Ascending aorta (tissue), 2 donors: ENCODE measurements at regions not wholly inside any gene's neighbourhood (a gene's known extent, or its start where the extent isn't known, plus 50 kb on each side); places are given as distances from the start of the nearest gene placed in this dataset.

ENCODE experiments used
- DNase-seq, 2 donors: peaks; one replicate each; pipeline ENCODE4 v3.0.0-alpha.2; 2019; ENCODE audit warnings: low spot score in 2 of 2
- H3K27ac ChIP-seq, 2 donors: fragments of 200-600 bp; sonication (generic); one replicate each; pipeline ENCODE4 v1.5.1; 2016 to 2017; ENCODE audit warnings: mild to moderate bottlenecking in 1 of 2
- H3K27me3 ChIP-seq: fragments of 200-600 bp; sonication (generic); one replicate; pipeline ENCODE4 v1.5.1; 2017
- H3K36me3 ChIP-seq, 2 donors: fragments of 200-600 bp; sonication (generic); one replicate each; pipeline ENCODE4 v1.5.1; 2016
- H3K4me1 ChIP-seq, 2 donors: fragments of 200-600 bp; sonication (generic); one replicate each; pipeline ENCODE4 v1.5.1; 2016 to 2017; ENCODE audit warnings: mild to moderate bottlenecking in 1 of 2
- H3K4me3 ChIP-seq, 2 donors: fragments of 200-600 bp; sonication (generic); one replicate each; pipeline ENCODE4 v1.5.1; 2016 to 2017; ENCODE audit warnings: mild to moderate bottlenecking in 1 of 2
- H3K9me3 ChIP-seq, 2 donors: fragments of 200-600 bp; sonication (generic); one replicate each; pipeline ENCODE4 v1.5.1; 2016
- intact Hi-C: fragments of 100-400 bp; cut with DNase I; formaldehyde crosslinking; loops from one replicate; pipeline ENCODE4 v1.15.1; 2023
- TF ChIP-seq, protein P1 (sequence below), 3 experiments: fragments of 200-600 bp in 2 of 3; fragments of 450-650 bp in 1 of 3; sonication (generic) in 2 of 3; IDR thresholded peaks; one replicate each; pipeline ENCODE4 v1.5.1; 2016 to 2019; ENCODE audit warnings: antibody characterized with exemption in 3 of 3, mild to moderate bottlenecking in 1 of 3, moderate library complexity in 1 of 3

DNA sequence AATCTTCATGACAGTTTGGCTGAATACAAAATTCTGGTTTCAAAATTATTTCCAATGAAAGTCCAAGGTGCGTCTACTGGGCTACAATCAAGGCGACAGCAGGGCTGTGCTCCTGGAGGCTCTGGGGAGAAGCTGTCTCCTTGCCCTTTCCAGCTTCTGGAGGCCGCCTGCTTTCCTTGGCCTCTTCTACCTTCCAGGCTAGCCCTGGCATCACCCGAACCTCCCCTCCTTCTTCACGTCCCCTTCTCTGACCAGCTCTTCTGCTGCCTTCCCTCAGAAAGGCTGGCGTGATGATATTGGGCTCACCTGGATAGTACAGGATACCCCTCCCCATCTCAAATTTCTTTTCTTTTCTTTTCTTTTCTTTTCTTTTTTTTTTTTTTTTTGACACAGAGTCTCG, 115.5 kb downstream of the KCNF1 start:
- TF ChIP-seq, protein P1, sequence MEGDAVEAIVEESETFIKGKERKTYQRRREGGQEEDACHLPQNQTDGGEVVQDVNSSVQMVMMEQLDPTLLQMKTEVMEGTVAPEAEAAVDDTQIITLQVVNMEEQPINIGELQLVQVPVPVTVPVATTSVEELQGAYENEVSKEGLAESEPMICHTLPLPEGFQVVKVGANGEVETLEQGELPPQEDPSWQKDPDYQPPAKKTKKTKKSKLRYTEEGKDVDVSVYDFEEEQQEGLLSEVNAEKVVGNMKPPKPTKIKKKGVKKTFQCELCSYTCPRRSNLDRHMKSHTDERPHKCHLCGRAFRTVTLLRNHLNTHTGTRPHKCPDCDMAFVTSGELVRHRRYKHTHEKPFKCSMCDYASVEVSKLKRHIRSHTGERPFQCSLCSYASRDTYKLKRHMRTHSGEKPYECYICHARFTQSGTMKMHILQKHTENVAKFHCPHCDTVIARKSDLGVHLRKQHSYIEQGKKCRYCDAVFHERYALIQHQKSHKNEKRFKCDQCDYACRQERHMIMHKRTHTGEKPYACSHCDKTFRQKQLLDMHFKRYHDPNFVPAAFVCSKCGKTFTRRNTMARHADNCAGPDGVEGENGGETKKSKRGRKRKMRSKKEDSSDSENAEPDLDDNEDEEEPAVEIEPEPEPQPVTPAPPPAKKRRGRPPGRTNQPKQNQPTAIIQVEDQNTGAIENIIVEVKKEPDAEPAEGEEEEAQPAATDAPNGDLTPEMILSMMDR (IDR thresholded peaks at IDR 0.05), result no peak
- Histone ChIP-seq H3K36me3 (no peaks in the 10 kb centered on the region), H3K4me3 (no peak overlapping the region), H3K4me1 (no peaks in the 10 kb centered on the region), H3K9me3 (no peaks in the 10 kb centered on the region), H3K27ac (no peak overlapping the region), H3K27me3 (no peaks in the 10 kb centered on the region)
- no peak for DNase-seq
- intact Hi-C loops, result no loop called here

DNA sequence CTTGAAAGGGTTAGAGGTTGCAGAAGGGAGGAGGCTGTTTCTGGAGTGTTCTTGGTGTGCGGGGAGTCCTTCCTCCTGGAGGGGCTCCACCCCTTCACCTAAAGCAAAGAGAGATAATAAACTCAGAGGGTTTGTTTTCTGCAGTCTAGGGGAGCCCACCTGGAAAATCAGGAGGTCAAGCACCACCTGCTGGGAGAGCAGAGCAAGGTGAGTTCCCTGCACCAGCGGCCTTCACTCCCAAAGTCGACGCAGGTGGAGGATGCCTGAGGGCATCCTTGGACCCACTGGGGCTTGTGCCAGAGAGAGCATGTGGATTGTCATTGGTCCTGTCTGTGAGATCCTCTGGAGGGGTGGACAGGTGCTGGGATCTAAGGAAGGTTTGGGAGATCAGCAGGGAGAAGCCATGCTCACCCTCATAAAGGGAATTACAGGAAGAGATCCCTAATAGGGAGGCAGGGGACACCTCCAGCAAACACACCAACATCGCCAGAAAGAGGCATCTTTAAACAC, 116.7 kb downstream of the KCNF1 start:
- peaks cover 0 to under 1% of the 10 kb centered on the region in 2 donors for H3K9me3 ChIP-seq
- intact Hi-C loops, result no loop called here

DNA sequence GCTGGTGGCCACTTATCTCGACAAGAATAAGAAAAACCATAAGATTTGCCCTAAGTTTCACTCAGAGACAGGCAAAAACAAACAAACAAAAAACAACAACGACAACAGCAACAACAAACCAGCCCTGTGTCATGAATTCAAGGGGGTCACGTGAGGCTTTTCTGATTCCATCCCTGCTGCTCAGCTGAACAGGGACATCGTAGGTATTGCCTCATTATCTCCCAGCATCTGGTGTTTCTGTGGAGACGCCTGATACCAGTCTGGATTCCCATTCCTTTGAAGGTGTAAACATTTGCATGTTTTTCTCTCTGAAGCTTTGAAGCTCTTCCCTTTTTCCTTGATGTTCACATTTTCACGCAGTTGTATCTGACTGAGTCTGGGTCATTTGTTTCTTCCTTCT, 117.4 kb downstream of the KCNF1 start:
- DNase-seq, result no peak
- no peaks in the 10 kb centered on the region for H3K36me3 ChIP-seq
- TF ChIP-seq, protein P1 (IDR thresholded peaks at IDR 0.05), result no peak
- no peaks in the 10 kb centered on the region for H3K27me3 ChIP-seq
- no peaks in the 10 kb centered on the region for H3K4me1 ChIP-seq
- intact Hi-C loops, result no loop called here
- no peak overlapping the region for H3K4me3 ChIP-seq
- peaks cover 0 to 4% of the 10 kb centered on the region in 2 donors for H3K9me3 ChIP-seq
- H3K27ac ChIP-seq, result no peak overlapping the region

More for the DNA sequence above, 116.7 kb downstream of the KCNF1 start:
- H3K27me3 ChIP-seq, result no peaks in the 10 kb centered on the region
- no peak overlapping the region for H3K27ac ChIP-seq
- no peak for DNase-seq
- H3K4me1 ChIP-seq, result no peaks in the 10 kb centered on the region
- H3K4me3 ChIP-seq, result no peak overlapping the region
- TF ChIP-seq, protein P1 (IDR thresholded peaks at IDR 0.05), result no peak
- H3K36me3 ChIP-seq, result no peaks in the 10 kb centered on the region

DNA sequence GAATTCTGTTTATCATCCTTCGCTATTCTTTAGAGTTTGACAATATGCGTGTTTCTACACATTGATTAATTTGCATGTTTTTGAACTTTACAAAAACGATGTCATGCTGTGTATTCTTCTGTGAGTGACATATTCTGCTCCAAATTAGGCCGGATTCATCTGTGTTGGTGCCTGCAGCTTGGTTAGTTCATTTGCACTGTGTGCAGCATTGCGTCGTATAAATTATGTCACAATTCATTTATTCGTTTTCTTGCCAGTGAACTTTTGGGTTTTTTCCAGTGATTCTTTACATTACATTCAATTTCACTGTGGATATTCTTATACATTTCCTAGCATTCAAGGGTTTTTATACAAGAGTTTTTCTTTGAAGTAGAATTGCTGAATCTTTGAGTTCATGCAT, 118.3 kb downstream of the KCNF1 start:
- DNase-seq, result no peak
- Histone ChIP-seq H3K4me1 (no peaks in the 10 kb centered on the region), H3K27ac (no peak overlapping the region), H3K27me3 (no peaks in the 10 kb centered on the region), H3K4me3 (no peak overlapping the region), H3K9me3 (peaks cover 0 to 4% of the 10 kb centered on the region in 2 donors), H3K36me3 (no peaks in the 10 kb centered on the region)
- intact Hi-C loops, result no loop called here
- TF ChIP-seq, protein P1 (IDR thresholded peaks at IDR 0.05), result no peak

DNA sequence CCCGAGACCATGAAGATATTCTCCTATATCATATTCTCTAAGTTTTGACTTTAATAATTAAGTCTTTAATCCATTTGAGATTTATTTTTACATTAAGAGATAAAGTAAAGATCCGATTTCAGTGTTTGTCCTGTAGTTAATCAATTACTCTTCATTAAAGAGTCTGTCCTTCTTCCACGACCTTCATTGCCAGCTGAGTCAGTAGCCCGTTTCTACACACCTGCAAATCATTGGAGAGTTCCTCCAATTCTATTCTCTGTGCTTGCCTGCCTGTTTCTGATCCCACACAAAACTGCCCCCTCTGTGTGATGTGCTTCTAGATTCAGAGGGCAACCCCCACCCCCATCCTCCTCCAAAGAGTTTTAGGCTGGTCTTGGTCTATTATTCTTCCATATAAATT, 119.2 kb downstream of the KCNF1 start:
- TF ChIP-seq, protein P1 (IDR thresholded peaks at IDR 0.05), result no peak

DNA sequence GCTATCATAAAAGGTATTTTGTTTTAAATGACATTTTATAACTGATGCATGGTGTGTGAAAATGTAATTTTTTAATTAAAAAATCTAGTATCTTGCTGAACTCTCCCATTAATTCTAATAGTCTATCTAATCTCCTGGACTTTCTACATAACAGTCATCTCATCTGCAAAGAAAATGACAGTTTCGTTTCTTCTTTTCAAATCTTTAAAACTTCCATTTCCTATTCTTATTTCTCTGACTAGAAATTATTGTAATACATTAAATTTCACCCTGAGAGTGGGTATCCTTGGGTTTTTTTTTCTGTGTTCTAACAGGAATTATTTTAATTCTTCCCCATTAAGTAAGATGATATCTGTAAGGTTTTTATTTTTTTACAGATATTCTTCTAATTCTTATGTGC, 120.1 kb downstream of the KCNF1 start:
- Histone ChIP-seq H3K27me3 (no peaks in the 10 kb centered on the region), H3K4me3 (no peak overlapping the region)

More for the DNA sequence above, 119.2 kb downstream of the KCNF1 start:
- Histone ChIP-seq H3K4me1 (no peaks in the 10 kb centered on the region), H3K36me3 (no peaks in the 10 kb centered on the region), H3K27me3 (no peaks in the 10 kb centered on the region), H3K9me3 (peaks cover 0 to 4% of the 10 kb centered on the region in 2 donors), H3K4me3 (no peak overlapping the region), H3K27ac (no peak overlapping the region)
- no peak for DNase-seq
- intact Hi-C loops, result no loop called here

More for the DNA sequence above, 120.1 kb downstream of the KCNF1 start:
- Histone ChIP-seq H3K27ac (no peak overlapping the region), H3K9me3 (peaks cover 0 to 4% of the 10 kb centered on the region in 2 donors), H3K4me1 (no peaks in the 10 kb centered on the region), H3K36me3 (no peaks in the 10 kb centered on the region)
- TF ChIP-seq, protein P1 (IDR thresholded peaks at IDR 0.05), result no peak
- intact Hi-C loops, result no loop called here
- DNase-seq, result no peak
